ENCODE measurements at regions not wholly inside any gene's neighbourhood (a gene's known extent, or its start where the extent isn't known, plus 50 kb on each side); places are given as distances from the start of the nearest gene placed in this dataset.

DNA sequence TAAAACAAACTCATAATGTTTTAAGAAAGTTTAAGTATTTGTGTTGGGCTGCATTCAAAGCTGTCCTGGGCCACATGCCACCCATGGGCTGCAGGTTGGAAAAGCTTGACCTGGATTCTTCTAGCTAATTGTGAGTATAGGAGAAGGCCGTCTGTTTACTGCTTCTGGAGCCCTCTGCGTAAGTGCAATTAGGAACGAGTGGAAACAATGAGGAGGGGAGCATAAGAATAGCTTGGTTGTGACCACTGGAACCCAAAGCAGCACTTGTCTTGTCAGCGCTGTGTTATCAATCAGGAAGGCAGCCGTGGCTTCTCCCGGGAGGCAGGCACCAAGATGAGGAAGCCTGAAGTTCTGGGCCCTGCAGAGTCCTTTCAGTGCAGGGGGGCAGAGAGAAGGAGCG is 110.4 kb upstream of the MBNL2 start:
- no peak for DNase-seq (ENCODE audit: low spot score)

DNA sequence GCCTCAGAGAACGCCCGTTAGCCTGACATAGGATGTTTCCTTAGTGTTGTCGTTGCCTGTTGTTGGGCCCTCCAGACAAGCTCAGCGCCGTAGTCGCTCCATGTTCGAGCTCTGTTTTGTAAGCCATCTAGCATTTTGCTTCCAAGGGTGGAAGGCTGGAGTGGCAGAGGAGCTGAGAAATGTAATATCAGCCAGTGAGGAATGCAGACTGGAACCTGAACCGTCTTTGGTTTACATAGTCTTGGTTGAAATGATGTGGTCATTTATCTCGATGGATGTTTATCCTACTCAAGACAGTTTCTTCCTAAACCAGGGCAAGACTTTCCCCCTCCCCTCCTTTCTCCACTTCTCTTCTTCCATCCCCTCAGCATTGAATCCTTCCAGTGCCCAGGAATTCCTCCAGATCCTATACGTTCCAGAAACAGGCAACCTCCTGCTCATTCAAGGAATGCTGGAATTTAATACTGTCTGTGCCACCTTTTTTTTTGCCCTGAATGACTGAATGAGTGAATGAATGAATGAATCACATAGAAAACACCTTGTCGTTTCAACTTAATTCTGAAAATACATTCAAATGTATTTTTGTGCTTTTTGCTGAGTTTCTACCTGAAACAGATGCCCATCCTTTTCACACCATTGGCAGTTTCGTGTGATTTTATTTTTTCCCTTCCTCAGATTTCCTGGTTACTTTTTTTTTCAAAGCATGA is 109.5 kb upstream of the MBNL2 start:
- no peak for DNase-seq (ENCODE audit: low spot score)

DNA sequence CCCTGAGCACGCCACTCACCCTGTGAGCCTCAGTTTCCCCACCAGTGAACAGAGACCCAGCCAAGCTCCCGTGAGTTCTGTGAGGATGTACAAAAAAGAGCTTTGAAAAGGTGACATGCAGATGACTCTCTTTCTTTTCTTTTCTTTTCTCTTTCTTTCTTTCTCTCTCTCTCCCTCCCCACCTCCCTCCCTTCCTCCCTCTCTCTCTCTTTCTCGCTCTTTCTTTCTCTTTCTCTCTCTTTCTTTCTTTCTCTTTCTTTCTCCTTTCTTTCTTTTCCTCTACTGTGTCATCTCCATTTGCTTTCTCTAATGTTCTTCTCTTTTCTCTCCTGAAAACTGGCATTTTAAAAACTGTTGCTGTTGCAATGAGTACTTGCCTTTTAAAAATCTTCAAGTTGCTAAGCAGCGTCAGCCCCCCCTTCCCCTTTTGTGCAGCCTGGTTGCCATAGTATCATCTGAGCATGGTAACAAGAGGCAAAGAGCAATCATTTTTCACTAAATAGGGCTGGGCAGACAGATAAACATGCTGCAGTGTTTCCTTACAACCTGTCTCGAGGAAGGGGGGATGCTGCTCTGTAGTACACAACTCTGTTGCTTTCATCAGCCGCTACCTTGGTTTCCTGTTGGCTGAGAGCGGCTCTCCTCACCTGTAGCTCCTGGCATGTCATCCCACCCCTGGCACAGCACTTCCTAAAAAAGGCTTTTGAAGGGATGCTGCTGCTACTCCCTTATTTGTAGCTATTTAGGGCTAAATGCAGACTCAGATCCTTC is 108.7 kb upstream of the MBNL2 start:
- DNase-seq (ENCODE audit: low spot score), result no peak

DNA sequence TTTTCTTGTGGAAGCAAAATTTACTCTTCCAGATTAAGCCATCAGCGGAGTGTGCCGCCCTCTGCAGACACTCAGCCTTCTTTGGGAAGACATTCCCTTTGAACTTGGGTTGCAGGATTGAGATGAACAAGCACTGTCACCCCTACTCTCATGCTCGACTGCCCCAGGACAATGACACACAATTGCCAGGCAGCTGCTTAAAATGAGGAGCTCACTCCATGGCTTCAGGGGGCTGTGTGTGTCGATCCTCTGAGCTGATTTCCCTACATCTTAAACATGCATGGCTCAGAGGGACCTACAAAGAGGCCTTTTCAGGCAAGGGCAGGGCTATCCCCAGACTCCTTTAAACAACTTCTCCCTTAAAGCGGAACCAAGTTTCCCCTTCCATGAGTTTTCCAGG is 107.5 kb upstream of the MBNL2 start:
- no peak for DNase-seq (ENCODE audit: low spot score)

DNA sequence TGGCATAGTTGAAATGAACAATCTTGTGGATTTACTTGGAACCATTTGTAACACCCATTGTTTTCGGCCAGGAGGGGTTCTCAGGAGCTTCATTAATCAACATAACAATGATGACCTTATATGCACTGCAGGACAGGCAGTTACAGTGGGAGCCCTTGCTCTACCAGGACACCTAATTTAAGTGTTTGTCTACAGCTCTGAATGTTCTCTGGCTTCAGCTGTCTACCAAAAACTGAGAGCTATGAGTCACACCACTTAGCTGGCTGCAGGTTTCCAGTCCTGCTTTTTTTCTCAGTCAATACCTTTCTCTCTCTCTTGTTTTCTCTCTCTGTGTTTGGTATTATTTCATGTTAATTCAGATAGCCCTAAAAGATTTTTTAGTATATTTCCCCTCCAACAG is 105.4 kb upstream of the MBNL2 start:
- DNase-seq (ENCODE audit: low spot score), result no peak

DNA sequence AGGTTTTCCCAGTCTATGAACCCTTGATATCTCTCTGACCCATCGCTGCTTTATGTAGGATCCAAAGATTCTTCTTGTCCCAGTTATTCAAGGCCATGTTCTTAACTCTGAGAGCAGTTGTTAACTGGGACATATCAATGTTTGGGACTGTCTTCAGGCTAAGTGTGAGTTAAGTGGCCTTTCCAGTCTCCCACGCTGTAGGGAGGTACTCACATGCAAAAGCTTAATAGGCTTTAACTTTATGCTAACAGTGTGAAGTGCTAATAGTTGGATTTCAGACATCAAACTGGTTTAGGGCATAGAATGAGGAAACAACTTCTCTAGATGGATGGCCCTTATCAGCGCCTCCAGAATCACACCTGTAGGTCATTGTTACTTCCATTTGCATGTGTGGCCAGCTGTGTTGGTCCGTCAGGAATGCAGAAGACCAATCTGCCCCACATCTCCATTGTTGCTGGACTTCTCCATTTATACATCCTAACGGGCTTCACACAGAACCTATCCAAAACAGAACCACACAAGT is 104.7 kb upstream of the MBNL2 start:
- DNase-seq (ENCODE audit: low spot score), result no peak

DNA sequence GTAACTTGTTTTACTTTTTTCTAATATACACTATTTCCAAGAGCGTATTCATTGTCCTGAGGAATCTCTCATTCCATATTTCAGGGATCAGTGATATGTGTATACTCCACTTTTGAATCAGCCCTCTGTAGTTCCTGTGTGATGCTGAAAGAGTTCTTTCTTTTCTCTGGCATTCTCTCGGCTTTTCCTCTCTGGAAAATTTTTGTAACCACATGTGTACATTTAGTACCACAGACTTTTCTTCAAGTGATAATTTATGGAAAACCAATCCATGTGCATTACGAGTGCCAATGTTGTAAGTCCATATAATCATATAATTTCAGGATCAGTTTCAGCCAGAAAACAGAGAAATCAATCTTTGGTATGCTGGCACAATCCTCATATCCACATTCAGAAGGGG is 102.2 kb upstream of the MBNL2 start:
- no peak for DNase-seq (ENCODE audit: low spot score)

DNA sequence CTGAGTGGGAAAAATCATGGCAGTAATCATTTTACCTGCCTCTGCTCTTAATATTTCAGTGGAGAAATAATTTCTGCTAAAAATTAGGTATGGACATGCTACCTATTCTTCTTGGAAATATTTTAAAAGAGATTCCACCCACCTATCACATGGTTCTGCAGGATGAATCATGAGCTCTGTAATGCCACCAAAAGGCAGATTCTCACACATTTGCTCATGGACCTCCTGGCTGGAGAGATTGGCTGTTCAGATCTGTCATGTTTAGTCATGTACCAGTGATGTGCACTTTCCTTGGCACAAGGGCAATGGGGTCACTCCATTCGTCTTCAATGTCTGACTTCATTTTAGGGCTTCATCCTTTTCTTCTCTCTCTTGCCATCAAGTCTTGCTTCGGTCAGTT is 101.8 kb upstream of the MBNL2 start:
- DNase-seq (ENCODE audit: low spot score), result no peak

DNA sequence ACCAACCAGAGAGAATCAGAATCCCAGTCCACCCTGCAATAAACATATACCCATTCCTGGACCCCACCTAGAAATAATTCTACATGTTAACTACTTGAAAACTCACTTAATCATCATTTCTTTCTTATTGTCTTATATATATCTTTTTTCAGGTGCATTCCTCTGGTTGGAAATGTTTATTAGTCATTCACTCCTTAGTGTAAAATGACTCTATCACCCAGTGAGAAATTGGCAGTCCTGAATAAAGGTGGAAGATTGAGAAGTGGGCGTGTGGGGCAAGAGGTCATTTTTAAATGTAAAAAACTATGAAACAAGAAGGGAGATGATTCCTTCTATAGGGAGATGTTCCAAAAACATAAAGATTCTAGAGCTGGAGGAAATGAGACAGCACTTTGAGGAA is 101.2 kb upstream of the MBNL2 start:
- no peak for DNase-seq (ENCODE audit: low spot score)

DNA sequence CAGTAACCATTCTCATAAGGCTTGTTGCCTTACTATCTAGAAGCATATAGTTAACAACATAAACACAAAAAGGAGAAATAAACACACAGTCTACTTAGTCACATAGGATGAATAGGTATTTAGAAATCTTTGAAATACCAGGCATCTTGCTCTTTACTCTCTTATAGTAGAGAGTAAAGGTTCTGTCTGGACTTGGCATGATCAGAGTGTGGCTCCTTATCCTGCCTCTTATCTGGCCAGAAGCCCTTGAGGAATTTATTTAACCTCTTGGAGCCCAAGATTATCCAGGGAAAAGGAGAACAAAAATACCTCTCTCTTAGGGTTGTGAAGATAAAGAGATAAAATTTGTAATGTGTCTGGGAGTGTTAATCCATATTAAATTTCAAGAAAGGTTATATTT is 100.2 kb upstream of the MBNL2 start:
- no peak for DNase-seq (ENCODE audit: low spot score)

DNA sequence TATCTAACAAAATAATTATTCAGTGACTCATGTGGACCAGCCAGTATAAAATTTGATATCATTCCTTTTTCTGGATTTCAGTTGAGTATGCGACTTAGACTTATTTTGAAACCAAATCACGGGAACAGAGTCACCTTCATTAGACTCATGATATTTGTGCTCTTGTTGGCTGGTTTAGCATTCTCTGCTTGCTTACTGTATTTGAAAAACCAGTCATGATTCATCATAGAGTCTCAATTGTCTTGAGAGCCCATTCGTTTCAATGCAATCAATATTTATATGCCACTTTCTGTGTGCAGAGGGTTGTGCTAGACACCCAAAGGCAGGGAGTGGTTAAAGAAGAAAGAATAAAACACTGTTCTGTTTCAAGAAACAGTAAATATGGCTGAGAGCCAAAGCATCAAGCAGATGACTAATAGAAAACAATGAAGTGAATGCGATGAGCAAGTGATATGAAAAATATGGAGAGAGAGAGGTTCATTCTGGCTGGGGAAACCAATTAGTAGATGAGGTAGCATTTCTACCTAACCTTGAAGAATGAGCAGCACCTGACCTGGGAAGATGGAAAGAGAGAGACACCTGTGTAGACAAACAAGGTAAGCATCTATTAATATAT is 99.6 kb upstream of the MBNL2 start:
- DNase-seq (ENCODE audit: low spot score), result no peak

DNA sequence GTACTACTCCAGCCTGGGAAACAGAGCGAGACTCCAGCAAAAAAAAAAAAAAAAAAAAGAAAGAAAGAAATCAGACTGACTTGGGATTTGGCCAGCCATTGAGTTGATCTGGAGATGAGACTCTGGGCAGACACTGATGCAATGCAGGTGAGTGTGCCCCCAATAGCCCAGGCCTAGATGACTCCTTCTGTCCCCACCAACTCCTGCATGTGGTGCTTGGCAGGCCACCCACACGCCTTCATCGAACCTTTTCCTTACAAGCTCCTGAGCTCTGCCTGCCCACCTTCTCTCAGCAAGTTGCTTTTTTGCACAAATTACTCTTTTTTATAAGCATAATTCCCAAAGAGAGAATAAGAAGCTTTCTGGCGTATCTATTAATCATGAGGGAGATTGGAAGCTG is 97.9 kb upstream of the MBNL2 start:
- DNase-seq (ENCODE audit: low spot score), result no peak

DNA sequence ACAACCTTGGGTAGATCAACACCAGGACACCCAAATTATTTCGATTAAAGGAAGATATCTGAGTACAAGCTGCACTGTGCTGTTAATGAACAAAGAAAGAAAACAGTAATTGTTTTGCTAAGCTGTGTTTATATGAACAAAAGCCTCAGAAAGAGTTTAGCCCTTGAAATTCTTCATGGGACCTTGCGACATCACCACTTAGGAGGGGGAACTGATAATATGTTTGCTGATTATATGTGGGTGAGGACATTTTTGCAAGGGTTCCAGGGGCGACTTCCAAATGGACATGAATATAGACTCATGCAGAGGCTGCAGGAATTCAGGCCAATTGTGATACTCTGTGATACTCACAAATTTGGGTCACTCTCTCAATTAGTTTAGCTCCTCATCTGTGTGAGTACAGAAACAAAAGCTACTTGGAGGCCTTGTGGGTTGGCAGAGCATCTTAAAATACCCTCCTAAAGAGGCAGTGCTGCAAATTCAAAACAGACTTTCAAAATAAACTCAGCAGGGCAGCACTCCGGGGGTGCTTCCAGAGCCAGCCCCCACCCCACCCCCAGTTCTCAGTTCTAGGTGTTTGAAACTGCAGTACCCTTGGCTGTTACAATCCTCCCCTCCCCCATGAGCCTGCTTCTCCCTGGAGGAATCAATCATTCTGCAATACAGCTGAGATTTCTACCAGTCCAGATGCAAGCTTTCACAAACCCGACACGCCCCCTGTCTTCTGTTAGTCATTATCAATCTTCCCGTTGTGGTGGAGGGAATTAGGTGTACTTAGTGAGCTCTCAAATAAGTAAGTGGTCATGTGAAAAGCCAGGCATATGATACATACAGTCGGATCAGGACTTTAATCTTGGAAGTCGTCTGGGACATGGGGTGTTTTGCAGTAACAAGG is 97.0 kb upstream of the MBNL2 start:
- DNase-seq (ENCODE audit: low spot score), result no peak

DNA sequence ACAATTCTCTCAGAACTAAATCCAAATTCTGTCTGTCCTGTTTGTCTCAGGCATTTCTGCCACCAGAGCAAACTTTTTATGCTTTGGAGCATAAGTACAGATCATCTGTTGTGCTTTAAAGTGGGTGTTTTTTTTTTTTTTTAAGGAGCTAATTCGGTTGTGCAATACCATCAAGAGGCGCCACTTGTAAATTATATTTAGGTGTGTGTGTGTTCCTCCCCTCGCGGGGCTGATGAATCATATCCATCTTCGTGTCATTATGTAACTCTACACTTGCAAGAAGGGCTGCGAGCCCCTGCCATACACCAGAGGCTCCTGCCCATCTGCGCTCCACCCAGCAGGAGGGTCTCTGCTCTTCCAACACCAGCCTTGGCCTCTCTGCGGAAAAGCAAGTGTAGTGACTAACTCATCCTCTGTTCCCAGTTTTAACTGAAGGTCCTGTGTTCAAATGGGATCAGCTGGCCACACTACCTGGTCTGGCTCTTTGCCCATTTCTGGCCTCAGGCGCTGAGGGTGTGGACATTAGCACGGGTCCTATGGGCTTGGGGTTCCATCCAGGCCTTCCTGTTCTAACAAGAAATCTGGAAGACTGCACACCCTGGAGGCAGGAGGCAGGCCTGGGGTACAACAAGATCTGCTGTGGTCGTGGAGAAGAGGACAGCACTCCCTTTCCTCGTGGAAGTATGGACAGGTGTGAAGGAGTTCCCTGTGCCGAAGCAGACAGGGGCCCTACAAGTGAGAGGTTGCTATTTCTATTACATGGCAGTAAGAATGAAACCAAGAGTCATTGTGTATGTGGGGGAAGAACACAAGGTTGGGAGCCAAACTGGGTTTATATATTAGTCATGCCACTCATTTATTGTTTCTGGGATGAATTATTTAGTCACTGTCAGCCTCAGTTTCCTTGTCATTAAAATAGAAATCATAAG is 96.1 kb upstream of the MBNL2 start:
- no peak for DNase-seq (ENCODE audit: low spot score)

DNA sequence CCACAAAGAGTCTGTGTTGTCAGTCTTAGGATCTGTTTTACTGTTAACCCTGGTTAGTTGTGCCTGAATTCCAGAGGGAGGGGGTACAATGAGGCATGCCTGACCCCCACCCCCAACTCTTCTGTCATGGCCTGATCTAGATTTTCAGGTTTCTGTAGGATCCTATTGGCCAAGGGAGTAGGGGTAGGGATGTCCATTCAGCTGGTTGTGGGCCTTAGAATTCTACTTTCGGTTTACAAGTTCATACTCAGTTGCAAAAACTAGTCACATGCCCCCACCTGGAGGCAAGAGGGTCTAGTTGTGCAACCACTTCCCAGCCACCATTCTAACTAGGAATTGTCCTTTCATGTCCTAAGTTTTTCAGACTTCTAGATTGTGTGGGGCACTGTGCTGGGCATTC is 94.3 kb upstream of the MBNL2 start:
- DNase-seq (ENCODE audit: low spot score), result no peak

DNA sequence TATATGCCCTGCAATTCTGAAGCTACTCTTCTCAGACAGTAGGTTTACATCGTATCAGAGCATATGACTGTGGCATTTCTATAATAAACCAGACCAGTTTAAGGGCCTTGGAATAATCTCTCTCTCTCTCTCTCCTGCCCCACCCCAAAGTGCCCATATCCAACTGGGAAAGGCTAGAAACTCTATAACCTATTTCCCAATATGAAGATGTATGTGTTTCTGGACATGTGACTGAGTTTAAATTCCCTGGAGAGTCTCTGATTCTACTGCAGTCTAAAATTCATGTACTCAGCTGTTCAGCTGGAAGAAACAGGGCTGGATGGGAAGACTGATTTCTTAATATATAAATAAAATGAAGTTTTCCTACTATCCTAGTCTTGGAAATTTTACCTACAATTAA is 91.9 kb upstream of the MBNL2 start:
- DNase-seq (ENCODE audit: low spot score), result no peak

DNA sequence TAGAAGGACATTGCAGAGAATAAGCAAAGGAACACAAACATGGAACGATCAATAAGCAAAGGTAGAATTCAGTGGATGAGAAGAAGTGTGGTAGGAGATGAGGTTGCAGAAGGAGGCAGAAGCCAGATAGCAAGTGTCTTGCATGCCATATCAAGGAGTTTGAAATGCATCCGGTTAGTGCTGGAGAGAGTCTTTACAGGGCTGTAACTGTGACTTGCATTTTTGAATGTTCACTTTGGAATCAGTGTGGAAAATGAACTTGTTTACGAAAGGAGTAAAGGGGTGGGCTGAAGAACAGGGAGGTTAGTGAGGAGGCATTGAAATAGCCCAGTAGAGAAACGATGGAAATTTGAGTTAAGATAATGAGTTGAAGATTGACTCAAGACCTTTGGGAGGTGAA is 90.7 kb upstream of the MBNL2 start:
- no peak for DNase-seq (ENCODE audit: low spot score)

DNA sequence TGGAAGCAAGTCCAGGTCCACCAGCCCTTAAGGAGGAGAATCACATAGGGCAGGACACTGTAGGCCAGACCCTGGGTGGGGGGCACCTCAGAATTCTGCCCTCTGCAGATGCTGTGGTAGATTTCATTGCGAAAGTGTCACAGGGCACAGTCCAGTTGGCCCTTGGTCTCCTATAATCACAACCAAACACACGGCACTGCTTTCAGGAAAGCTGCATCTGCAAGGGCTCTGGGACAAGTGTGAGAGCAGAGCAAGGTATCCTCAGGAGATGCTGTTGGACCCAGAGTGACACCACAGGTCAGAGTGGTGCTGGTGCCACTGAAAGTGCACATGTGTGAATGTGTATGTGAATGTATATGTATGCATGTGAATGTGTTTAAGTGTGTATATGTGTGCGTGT is 88.6 kb upstream of the MBNL2 start:
- no peak for DNase-seq (ENCODE audit: low spot score)

DNA sequence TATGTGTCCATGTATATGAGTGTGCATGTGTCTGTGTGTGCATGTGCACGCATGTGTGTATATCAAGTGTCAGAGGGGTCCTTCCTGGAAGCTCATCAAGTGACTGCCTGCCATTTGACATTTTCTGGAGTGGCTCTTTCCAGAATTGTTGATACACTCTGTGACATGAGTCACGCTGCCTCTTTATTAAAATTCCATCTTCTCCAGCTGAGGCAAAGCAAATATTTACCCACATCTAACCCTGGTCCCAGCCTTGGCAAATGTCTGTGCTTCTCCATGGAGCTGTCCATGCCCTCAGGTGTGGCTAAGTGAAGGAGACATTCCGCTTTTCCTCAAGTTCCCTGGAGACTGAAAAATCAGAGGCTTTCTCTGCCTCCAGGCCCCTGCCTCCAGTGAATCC is 88.2 kb upstream of the MBNL2 start:
- no peak for DNase-seq (ENCODE audit: low spot score)

DNA sequence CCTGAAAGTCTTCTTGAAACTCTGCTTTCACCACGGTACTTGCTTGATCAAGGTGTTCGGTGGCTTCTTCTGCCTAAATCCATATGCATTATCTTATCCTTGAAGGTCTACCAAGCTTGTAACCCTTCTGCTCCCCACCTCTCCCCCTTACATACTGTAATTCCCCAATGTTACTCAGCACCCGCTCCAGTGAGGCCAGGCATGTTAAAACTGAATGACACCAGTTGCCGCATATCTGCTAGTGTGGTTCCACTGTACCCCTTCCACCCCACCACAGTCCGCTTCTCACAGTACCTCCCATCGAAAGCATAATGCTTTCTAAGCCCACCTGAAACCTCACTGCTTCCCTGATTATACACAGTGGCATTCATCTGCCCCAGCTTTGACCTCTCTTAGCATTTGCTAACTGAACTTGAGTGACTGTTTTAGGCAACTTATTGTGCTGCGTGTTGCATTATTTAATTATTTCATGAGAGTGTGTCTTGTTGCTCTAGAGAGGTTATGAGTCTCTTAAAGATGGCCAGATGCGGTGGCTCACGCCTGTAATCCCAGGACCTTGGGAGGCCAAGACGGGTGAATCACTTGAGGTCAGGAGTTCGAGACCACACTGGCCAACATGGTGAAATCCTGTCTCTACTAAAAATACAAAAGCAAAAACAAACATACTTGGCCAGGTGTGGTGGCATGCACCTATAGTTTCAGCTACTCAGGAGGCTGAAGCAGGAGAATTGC is 87.6 kb upstream of the MBNL2 start:
- DNase-seq (ENCODE audit: low spot score), result no peak
